Kidney glomerular epithelial cell (primary cell): ENCODE measurements at regions not wholly inside any gene's neighbourhood (a gene's known extent, or its start where the extent isn't known, plus 50 kb on each side); places are given as distances from the start of the nearest gene placed in this dataset.

Experiments
- DNase-seq: peaks from one replicate; lab custom pipeline; 2025; lab: John Stamatoyannopoulos, UW

- DNase-seq, result no peak
Observed at GRCh38 chr2:176601066-176601465, 331.8 kb downstream of the MTX2 start.

DNA sequence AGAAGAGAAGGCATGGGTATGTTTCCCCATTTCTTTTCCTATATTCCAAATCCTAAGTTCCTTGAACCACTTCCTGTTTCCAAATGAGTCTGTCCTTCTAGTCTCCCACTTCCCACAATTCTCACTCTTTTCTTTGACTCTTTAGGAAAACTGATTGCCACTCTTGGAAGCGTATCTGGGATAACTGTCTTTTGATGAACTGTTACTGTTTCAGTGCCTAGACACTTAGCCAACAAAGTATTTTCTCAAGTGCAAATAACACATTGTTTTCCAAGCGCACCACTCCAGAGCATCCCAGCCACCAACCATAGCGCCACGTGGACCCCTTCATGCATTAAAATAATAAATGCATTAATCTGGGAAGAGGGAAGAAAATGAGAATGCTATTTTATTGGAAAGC, 342.8 kb downstream of the MTX2 start:
- DNase-seq, result no peak

DNA sequence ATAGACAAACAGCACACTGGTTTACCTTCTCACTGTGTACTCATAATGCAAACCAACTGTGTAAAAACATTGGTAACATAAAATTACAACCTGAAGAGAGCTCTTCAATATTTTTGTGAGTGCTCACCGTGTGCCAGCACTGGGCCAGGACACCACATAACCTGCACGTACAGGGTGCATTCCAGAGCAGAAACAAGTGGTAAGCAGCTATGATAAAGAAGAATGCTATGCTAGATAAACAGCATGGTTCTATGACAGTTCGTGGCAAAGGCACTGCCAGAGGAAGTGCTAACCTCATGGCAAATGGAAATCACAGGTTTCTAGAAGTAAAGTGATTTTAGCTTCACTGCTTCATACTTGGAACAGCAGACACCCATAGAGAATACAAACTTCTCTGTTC, 343.5 kb downstream of the MTX2 start:
- DNase-seq, result peak; percentile 38

- no peak for DNase-seq
Observed at GRCh38 chr2:176613323-176613987, 344.2 kb downstream of the MTX2 start.

GRCh38 chr2:176614049-176614448, 344.8 kb downstream of the MTX2 start:
- no peak for DNase-seq

DNA sequence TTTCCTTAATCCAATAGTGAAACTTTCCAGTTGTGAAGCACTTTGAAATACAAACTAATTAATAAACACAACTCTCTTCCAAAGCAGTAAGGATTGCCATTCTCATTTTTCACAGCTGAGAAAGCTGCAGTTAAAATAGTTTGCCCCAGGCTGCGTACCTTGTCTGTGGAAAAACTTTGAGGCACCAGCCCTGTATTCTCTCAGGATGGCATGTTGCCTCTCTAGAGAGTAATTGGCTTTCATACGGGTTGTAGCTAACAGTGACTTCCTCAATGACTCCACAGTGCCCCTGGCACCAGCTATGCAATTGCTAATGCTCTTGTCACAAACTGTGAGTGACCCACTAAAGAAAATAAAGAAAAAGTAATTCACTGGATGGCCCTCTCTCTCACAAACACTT, 345.7 kb downstream of the MTX2 start:
- no peak for DNase-seq

DNA sequence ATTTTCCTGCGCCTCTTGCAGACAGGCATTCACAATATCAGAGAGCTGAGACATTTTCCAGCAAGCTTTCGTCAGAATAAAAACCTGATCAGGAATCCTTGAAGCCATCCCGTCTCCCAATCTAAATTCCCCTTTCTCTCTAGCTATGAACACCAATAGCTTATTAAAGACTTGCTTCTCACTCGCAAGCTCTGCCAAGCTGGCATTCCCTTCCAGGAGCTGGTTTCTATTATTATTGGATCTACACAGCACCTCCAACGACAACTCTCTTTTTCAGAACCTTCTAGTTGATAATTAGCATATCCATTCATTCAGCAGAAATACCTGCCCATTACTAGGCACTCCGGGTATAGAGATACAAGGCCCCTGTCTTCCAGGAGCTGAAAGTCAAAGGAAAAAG, 350.3 kb downstream of the MTX2 start:
- no peak for DNase-seq

DNA sequence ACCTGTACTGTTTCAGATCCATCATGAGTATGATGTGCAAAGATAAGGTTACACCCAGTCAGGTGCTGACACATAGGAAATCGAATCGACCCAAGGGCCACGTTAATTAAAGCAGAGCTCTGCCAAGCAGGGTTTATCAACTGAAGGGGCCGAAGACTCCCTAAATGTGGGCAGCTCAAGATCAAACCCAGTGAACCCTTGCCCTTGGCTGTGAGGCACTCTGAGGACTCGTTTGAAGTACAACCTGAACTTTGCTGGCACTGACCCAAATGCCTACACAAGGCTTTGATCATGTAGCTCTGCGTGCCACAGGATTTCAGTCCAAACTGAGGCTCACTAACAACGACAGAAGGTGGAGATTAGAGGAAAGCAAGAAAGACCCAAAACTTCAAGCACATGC, 352.1 kb downstream of the MTX2 start:
- no peak for DNase-seq

DNA sequence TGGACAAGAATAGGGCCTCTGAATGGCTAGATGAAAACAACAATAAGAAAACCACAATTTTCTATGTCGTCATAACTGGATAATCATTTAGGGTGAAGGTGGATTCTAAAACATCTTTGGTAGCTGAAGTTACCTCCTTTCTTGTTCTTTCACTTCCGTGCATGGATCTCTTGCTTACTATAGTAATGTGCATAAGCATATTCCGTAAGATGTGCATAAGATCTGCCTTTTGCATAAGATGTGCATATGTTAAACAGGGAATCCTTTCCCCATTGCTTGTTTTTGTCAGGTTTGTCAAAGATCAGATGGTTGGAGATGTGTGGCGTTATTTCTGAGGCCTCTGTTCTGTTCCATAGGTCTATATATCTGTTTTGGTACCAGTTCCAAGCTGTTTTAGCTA, 353.6 kb downstream of the MTX2 start:
- no peak for DNase-seq

DNA sequence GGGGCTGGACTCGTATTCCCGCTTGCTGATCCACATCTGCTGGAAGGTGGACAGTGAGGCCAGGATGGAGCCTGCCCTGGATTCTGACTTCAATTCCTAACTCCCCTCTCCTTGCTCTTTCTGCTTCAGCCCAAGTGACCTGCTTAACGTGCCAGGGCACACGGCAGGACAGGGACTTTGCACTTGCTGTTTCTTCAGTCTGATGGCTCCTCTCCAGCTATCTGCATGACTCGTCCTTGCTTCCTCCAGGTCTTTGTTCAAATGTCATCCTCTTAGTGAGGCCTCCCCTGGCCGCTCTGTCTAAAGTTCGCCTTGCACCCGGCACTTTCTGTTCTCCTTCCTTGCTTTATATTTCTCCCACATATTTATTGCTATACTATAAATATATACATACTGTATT, 357.6 kb downstream of the MTX2 start:
- DNase-seq, result no peak

DNA sequence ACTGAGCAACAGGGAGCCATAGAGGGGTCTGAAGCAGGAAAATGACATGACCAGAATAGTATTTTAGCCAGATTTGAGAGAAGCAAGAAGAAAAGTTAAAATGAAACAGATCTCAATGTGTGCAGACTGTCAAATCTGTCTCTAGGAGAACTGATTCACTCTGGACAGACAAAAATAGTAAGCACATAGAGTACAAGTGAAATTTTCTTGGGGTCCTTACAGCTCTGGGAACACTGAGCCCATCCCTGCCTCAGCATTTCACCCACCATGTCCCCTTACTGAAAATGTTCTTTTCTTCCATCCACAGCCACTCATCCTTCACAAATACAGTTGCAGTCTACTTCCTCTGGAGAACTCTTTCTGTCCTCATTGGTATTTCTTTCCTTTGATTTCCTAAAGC, 359.2 kb downstream of the MTX2 start:
- DNase-seq, result no peak

GRCh38 chr2:176633754-176634153, 364.5 kb downstream of the MTX2 start:
- no peak for DNase-seq

GRCh38 chr2:176636401-176636800, 367.2 kb downstream of the MTX2 start:
- no peak for DNase-seq

DNA sequence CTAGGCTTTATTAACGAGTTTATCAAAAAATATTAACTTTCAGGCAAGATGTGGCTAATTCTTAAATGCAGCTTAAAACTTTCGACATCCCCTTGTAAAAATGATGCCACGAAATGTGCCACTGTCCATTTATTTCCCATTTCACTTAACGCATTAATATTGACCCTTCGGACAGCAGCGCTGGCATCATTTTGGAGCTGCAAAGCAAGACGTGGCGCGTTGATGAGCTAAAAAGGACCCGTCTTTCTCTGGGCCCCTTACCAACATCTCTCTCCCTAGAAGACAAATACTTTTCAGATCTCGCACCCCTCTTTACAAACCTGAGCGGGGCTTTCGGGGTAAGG, 367.9 kb downstream of the MTX2 start:
- peak; percentile 25 for DNase-seq

DNA sequence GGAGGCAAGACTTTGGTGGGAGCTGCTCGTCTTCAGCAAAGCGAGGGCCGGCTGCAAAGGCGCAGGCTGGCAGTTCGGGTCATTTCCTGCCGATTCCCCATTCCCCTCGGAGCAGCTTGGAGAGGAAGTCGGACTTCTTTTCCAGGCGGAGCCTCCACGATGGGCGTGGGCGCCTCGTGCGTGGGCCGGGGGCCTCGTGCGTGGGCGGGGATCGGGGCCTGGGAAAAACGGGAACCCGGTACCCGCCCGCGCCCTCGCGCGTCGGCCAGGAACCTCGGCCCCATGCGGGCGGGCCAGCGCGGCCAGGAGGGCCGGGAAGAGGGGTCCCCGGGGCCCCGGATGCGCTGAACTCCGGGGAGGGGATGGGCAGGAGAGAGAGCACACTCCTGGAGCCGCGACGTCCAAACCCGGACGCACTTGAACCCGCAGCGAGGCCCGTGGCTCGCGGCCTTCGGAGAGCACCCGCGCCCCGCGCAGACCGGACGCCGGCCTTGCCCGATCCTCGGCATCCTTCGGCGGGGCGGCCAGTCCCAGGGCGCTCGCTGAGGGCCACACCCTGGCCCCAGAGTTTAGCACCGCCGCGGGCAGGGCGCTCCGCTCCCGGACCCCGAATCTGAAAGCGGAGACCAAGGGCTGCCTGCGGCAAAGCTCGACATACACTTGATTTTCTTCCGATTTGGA, 368.4 kb downstream of the MTX2 start:
- no peak for DNase-seq

DNA sequence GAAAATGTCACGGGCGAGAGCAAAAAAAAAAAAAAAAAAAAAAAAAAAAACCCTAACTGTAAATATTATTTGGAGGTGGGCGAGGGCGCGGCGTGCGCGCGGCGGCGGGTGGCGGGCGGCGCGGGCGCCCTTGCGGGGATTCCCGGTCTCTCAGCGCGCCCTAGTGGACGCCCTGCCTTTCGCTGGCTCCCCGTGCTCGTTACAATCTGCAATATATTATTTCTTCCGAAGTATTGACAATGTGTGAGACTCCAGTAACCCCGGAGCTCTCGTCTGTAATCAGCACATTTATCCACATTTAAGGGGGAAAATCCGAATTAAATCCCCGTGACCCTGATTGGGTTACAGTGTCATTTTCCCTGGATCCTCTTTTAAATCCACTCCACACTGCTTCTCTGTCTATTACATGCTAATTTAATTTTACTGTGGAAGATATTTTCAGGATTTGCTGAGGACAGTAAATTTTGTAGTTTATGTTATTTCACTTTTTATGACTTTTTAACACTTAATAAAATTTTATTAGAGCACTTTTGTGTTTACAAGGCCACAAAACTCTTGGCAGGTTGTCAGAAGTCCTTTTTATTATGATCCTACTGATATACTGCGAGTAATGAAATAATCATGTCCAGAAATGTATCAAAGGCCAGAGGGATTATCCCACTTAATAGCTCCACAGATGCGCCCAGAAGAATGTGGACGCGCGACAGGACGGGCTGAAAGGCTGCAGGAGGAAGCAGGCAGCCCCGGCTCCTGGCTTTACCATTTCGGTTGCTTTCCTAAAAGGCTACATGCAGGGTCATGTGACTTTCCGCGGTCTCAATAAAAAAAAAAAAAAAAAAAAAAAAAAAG, 369.1 kb downstream of the MTX2 start:
- DNase-seq, result peak; percentile 49

DNA sequence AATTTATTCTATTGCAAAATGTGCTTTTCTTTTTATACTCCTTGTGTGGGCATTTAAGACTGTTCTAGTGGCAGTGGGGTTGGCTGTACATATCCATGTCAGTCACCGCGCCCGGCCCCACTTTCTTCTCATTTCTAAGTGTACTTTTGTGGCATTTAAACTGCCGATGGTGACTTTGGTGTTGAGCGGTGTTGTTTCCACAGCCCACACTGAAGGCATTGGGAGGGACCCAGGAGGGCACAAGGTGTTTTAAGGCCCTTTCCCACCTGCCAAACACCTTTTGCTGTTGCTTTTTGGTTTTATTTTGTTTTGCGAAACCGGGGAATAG, 369.7 kb downstream of the MTX2 start:
- DNase-seq, result no peak

DNA sequence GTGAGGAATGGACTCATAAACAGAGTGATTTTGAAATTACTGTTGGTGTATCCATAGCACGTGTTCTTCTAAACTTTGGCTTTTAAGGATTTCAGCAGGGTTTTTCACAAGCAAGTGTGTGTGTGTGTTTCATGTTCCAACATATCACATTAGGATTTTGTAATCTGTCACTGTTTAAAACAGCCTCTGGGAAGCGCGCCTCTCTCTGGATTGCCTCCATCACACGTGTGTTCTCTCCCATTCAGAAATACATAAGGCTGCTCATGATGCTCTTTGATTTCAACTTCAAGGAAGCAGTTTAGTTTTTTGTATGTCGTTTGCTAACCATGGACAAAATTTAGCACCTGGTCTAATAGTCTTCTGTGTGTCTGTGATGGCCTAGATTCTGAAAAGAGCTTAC, 370.4 kb downstream of the MTX2 start:
- no peak for DNase-seq

GRCh38 chr2:176641436-176641835, 372.2 kb downstream of the MTX2 start:
- DNase-seq, result no peak

GRCh38 chr2:176642074-176642473, 372.8 kb downstream of the MTX2 start:
- DNase-seq, result peak; percentile 54

- DNase-seq, result no peak
Observed at GRCh38 chr2:176643646-176644045, 374.4 kb downstream of the MTX2 start.

- no peak for DNase-seq
Observed at GRCh38 chr2:176645494-176645893, 376.3 kb downstream of the MTX2 start.

GRCh38 chr2:176646033-176646615, 376.9 kb downstream of the MTX2 start:
- DNase-seq, result no peak
